SKM-1 treated with dmso at 0.1 percent for 144 hours (cell line): ENCODE measurements at regions not wholly inside any gene's neighbourhood (a gene's known extent, or its start where the extent isn't known, plus 50 kb on each side); places are given as distances from the start of the nearest gene placed in this dataset.
A peak's percentile ranks its signal among the peaks of the same experiment; 100 is the strongest.

Source experiments
- DNase-seq: peaks from one replicate; lab custom pipeline; 2025; ENCODE audit not compliant: unreplicated experiment; lab: John Stamatoyannopoulos, UW

DNA sequence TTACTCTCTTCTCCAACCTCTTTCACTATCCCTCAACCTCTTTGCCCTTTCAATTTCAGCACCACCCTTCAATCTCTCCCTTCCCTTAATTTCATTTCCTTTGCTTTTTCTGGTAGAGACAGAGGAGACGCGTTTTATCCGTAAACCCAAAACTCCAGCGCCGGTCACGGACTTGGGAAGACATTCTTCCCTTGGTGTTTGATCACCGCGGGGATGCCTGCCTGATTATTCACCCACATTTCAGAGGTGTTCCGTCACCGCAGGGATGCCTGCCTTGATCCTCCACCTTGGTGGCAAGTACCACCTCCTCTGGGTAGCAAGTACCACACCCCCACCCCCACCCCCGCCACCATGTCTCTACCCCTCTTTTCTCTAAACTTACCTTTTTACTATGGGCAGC is 669.4 kb upstream of the PKDCC start:
- DNase-seq, result no peak

DNA sequence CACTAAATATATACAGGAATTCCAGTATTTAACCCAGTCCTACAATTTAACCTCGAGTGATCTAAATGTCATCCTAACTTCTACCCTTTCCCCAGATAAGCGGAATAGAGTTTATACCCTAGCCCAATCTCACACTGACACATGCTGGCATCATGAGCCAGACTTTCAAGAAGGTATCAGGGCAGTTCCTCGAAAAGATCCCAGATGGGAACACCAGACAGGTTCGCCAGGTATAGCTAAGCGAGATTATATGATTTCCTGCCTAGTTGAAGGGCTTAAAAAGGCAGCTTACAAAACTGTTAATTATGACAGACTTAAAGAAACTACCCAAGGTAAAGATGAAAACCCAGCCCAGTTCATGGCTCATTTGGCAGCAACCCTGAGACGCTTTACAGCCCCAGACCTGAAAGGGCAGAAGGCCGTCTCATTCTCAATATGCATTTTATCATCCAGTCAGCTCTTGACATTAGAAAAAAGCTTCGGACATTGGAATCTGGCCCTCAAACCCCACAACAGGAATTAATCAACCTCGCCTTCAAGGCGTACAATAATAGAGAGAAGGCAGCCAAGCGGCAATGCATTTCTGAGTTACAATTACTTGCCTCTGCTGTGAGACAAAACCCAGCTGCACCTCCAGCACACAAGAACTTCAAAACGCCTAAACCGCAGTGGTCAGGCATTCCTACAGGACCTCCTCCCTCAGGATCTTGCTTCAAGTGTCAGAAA is 668.2 kb upstream of the PKDCC start:
- no peak for DNase-seq

DNA sequence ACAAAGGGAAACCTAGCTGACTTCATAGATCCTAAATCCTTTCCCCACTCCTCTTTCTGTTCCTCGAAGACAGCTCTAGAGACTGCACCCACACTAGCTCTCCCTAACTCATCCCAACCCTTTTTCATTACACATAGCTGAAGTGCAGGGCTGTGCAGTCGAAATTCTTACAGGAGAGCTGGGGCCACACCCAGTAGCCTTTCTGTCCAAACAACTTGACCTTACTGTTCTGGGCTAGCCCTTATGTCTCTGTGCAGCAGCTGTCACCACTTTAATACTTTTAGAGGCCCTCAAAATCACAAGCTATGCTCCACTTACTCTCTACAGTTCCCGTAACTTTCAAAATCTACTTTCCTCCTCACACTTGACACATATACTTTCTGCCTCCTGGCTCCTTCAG is 666.1 kb upstream of the PKDCC start:
- no peak for DNase-seq

DNA sequence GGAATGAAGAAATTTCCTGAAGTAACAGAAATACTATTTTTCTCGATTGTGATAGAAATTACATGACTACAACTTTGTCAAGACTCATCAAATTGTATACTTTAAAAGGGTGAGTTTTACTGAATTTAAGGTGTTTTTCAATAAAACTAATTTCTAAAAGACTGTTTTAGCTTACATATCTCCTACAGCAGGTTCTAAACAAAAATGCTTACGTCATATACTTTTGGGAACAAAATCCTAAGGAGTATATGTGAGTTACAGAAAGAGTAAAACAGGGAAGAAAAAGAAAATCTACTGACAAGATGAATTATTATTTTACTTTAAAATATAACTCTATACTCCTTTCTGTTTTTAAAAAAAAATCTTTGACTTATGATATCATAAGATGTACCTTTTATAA is 660.3 kb upstream of the PKDCC start:
- no peak for DNase-seq

DNA sequence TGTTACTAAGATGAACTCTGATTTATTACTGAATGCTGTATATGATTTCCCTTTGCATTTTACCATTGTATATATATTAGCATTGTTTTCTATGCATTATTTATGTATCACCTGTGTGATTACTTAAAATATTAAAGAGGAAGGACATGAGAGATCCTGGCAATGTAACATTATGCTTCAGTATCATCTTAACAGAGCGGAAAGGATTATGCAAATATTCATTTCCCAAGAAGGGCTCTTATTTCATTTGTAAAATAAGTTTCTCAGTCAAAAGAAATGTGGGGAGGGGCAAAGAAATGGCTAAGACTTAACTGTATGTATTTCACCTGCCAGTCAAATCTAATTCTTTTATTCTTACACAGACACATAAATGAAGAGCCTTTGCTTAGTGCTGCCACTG is 654.2 kb upstream of the PKDCC start:
- DNase-seq, result no peak

DNA sequence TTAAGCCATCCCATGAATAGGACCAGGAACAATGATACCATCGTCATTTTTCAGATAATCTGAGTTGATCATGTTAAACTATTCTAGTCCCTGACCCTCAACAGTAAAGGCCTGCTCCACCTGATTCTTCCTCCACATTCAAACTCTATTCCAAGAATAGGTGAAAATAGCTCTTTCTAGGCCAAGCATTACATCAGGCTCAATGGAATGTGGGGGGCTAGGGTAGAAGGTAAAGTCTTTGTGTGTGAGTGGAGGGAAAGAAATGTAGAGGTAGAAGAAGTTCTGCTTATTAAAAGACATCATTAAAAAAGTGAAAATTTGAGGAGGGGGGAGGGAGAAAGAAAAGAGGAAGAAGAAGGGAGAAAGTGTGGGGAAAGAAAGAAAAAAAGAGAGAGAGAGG is 653.3 kb upstream of the PKDCC start:
- no peak for DNase-seq

DNA sequence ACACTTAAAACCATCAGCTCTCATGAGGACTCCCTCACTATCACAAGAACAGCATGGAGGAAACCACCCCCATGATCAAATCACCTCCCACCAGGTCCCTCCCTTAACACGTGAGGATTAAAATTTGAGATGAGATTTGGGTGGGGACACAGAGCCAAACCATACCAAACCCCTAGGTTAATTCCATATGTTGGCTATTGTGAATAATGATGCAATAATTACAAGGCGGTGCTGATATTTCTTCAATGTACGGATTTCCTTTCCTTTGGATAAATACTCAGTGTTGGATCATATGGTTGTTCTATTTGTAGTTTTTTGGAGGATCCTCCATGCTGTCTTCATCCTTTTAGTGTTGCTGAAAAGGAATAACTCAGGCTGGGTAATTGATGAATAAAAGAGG is 652.1 kb upstream of the PKDCC start:
- no peak for DNase-seq

DNA sequence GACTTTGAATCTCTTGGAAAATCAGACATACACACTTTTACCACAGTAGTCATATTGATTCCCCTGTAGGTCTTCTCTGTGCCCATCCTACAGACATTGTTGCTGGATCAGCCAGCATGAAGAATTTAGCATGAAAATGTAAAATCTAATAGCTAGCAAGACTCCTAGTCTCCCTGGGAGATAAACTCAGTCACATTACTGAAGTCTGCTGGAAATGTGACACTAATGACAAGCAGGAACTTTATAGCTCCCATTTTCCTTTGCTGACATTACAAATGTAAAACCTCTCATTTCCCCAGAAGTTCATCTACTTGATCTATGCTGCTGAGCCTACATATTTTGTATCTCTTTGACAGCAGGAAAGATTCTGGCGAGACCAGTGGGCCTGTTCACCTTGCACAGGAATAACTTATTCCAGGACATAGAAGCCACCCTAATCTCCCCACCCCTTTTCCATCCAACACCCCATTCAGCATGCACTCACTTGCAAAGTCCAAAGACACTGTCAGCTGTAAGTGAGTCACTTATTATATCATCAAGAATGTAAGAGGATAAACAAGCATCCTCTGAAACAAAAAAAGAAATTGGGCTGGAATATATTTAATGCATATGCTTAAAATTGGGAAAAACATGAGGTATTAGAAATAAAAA is 648.3 kb upstream of the PKDCC start:
- DNase-seq, result no peak

DNA sequence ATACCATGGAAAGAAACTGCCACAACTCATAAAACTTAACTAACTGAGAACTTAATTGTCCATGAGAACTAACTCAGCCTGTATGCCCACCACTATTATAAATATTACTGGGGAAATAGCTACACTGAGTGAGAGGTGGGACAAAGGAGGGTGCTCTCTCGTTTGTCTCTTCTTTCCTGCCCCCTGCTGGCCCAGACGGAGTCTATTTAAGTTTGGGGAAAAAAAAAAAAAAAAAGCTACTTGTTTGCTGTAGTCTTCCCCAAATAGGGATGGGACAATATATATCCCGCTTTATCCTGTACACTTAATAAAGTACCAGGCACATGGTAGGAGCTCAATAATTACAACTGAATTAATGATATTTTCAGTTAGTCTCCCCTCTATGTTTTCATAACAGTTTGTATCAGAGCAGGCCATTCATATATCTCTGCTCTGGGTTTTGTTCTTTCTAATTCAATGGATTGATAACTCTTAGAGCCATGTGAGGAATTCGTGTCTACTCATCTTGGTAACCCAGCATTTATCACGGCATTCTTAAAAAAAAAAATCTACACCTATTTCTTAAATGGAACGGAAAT is 647.6 kb upstream of the PKDCC start:
- DNase-seq, result peak; percentile 8

DNA sequence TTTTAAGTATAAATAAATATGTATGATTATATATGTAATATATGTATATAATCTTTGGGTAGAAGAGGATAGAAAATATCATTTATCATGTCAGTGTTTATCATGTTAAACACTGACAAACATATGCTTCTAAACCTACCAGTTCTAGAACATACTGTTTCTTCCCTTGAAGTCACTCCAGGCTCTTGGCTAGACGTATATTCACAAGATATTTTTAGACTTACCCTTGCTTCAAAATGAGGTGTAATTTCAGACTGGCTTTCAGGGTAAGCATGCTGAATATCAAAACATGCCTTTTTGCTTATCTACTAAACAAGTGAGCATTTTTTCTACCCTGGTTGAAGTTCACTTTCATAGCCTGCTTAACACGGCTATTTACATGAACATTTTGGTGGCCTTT is 642.4 kb upstream of the PKDCC start:
- no peak for DNase-seq

DNA sequence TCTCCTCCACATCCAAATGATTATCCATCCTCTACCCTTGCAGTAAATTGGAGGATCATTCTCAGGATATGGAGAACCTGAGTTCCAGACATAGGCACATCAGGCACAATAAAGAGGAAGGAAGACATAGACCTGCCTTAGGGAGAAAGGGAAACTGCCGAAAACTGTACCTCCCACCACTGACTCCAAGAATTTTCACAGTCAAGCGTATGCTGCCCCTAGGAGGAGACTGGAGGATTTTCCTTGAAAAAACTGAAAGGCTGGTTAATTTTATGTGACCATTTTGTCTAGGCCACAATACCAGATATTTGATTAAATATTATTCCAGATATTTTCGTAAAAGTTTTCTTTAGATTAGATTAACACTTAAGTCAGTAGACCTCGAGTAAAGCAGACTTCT is 638.5 kb upstream of the PKDCC start:
- no peak for DNase-seq

DNA sequence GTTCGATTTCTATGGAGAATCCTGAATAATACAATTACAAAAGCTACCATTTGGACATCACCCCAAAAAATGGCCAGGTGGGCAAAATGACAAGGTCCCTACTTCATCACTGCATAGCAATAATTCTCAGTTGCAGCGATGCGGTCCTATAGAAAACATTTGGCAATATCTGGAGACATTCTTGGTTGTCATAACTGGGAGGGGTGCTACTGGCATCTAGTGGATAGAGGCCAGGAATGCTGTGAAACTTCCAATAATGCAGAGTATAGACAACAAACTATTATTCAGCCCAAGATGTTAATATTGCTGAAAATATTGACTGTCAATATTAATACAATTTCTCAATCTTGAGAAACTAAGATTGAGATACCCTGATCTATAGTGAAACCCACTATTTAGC is 637.8 kb upstream of the PKDCC start:
- DNase-seq, result no peak

DNA sequence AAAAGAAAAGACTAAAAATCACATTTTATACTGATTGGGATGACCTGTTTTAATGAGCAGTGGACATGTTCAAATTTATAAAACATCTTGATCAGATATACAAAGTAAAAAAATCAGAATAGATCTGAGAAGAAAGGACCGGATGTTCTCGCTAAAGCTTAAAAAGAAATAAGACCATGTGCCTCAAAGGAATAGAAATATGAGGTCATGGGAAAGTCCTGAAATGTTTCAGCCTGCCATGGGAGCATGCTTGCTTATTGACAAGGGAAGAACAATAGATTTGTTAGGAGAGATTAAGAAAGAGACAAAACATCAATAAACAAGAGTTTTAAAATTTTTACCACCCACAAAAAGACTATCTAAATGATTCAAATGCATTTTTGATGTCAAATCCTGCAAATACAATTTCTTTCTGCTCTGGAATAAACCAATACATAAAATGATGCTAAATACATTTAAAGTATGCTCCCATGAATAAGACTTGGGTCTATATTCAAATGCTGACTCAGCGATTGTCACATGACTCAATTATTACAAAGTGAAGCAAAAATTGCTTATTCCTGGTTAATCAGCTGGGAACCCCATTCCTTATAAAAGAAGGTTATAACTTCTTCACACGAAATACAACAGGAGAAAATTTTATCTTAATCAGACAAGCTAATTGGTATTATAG is 633.9 kb upstream of the PKDCC start:
- no peak for DNase-seq

DNA sequence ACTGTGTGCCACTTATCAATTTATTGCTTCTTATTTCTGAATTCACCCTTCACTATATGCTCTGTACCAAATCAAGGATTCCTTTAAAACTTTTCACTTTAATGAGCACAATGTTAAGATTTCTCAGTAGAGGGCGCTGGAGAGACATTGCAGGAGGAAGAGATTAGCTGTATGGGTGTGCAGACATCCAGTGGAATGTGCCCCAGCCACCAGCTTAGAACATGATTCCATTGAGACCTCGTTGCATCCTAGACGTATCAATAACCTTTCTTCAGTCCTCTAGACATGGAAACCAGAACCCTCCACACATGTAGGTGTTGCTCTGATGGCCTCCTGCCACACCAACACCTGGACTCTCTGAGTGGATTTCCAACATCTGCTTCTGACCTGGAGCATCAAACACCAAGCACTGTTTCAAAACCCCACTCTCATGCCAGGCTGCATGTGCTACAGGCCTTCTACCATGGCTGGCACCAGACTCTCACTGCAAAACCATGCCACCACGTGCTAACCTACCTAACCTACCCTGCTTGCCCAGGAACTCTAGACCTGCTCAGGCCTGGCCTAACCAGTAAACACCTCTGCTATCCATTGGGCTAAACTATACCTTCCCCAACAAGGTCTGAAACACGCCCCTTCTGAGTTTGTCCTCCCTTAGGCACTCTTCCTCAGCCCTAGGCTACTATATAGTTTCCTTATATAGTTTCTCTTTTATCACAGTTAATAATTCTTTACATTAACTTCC is 633.2 kb upstream of the PKDCC start:
- peak; percentile 52 for DNase-seq

DNA sequence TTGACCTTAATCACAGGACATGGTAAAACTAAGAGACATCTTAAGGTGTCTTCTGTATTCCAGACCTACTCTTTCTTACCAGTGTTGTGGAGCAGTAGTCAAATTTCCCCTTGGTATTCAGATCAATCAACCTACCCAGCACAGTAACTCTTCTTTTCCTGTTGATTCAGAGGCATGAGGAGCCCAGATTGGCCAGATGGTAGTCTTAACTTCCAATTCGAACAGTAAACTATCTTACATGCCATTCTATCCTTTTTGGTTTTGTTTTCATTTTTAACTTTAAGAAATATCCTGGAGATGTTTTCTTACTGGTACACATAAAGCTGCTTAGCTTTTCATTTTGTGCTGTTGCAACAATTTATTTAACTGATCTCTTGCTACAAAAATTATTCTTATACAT is 630.3 kb upstream of the PKDCC start:
- DNase-seq, result no peak

DNA sequence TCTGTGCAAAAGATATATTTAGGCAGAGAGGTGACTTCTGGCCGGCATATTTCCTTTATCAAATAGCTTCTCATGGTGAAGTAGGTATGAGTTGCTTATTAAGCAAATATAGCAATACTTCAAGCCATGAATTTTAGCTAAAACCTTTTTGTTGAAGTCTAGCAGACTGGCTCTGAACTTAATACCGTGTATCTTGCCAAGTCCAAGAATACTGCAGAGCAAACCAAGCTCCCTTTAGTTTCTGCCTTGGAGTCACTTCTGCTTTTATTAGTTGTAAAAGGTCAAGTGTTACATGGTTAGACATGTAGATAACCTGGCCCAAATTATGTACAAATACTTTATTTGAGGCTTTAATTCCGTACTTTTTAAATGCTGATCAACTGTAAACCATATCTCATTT is 627.6 kb upstream of the PKDCC start:
- no peak for DNase-seq

DNA sequence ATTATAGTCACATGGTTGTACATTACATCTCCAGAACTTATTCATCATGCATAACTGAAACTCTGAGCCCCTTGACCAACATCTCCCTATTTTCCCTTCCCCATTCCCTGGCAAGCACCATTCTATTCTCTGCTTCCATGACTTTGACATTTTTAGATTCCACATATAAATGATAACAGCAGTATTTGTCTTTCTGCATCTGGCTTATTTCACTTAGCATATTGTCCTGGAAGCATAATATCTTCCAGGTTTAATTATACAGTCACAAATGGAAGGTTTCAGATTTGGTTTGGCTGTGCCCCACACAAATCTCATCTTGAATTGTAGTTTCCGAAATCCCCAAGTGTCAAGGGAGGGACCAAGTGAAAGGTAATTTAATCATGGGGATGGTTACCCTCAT is 626.9 kb upstream of the PKDCC start:
- DNase-seq, result no peak

DNA sequence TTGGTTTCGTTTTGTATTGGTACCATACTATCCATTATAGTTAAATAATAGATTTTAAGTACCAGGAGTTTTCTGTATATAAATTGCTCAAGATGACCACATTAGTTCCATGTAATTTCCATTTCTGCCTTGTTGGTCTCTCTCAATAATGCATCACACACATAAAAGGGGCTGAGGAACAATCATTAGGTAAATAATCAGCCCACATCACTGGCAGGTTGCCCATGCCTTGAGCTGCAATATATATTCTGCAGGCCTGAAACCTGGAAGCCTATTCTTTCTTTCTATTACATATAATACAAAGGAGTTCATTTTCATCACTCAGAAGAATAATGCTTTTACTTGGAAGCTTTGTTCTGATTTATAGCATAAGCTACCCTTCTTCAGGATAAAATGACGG is 616.1 kb upstream of the PKDCC start:
- DNase-seq, result no peak

DNA sequence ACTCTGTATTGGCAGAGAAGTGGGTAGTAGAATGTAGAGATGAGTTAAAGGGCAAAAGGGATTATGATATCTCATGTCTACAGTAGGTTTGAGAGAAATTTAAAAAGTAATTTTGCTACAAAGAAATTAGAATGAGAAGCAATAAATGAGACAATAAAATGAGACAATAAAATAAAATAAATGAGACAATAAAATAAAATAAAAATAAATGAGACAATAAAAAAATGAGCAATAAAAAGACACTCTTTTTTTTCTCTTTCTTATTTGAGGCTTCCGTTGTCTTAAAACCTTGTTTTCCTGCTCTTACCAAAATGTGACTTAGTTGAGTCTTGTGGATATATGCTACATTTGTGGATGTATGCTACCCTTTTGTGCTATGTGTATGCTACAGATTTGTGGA is 615.4 kb upstream of the PKDCC start:
- no peak for DNase-seq

DNA sequence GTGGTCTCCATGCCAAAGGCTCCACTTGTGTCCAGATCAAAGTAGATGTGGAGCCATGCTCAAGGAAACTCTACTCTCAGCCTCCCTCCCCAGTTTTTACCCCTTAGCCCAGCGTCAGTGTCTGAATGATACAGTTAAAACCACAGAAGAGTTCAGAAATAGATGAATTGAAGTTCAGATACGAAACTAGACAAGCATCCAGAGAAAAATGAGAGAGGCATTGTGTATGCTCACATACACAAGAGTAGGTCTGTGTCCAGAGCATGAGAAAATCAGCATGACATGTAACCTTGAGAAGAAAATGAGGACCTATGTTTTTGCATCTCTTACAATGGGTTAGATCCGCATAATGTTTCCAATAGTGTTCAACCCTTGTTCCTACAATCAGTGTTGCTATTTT is 612.8 kb upstream of the PKDCC start:
- DNase-seq, result no peak

DNA sequence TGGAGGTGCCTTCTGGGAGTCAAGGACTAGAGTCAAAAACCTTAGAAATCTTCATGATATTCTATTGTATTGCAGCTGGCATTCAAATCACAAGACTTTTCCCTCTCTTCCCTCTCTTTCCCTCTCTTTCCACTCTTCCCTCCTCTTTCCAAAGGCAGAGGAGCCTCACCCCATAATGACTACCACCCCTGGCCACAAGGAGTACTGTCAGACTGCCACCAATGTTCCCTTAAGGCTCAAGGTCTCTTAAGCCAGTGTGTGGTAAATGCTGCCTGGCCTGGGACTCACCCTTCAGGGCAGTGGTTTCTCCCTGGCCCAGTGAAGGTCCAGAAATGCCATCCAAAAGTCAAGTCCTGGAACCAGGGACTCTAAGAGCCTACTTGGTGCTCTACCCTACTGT is 605.9 kb upstream of the PKDCC start:
- DNase-seq, result no peak

DNA sequence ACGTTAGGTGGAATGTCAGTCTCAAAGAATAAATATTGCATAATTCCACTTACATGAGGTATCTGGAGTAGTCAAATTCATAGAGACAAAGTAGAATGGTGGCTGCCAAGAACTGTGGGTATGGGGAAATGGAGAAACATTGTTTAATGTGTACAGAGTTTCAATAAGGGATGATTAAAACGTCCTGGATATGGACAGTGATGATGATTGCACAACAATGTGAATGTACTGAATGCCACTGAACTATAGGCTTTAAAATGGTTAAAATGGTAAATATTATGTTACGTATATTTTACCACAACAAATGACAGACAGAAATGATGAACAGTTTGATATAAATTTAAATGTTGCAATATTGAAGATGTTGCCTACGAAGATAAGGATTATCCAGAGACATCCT is 602.0 kb upstream of the PKDCC start:
- DNase-seq, result no peak
